ENCODE measurements at regions not wholly inside any gene's neighbourhood (a gene's known extent, or its start where the extent isn't known, plus 50 kb on each side); places are given as distances from the start of the nearest gene placed in this dataset.

GRCh38 chr5:15170173-15170572 is 298.6 kb upstream of the ANKH start:
- Histone ChIP-seq H3K4me3 (ENCODE audit: control insufficient read depth in 2 of 3, extremely low read depth in 1 of 3, insufficient read depth in 2 of 3, low read depth in 1 of 3, low read length in 3 of 3) (no peak overlapping the region), H4K20me1 (ENCODE audit: control insufficient read depth, extremely low read depth, insufficient read depth, low read length) (no peaks in the 10 kb centered on the region), H3K9ac (ENCODE audit: control insufficient read depth, extremely low read depth, insufficient read depth, low read length) (no peak overlapping the region), H3K27me3 (ENCODE audit: control insufficient read depth, extremely low read depth, insufficient read depth, low read length) (no peaks in the 10 kb centered on the region), H3K9me3 (ENCODE audit: control insufficient read depth, low read depth, low read length) (no peaks in the 10 kb centered on the region), H3K4me1 (ENCODE audit: control insufficient read depth, extremely low read depth, insufficient read depth, low read length) (no peaks in the 10 kb centered on the region), H3K79me2 (ENCODE audit: control insufficient read depth, insufficient read depth, low read length) (no peaks in the 10 kb centered on the region), H3K36me3 (ENCODE audit: control insufficient read depth in 2 of 2, extremely low read depth in 1 of 2, insufficient read depth in 2 of 2, low read length in 2 of 2) (no peaks in the 10 kb centered on the region), H3K9me1 (ENCODE audit: control insufficient read depth, extremely low read depth, insufficient read depth, low read length) (no peaks in the 10 kb centered on the region), H2AFZ (ENCODE audit: control insufficient read depth, low read length) (no peak overlapping the region), H3K27ac (ENCODE audit: control insufficient read depth, insufficient read depth, low read length) (no peak overlapping the region), H3K4me2 (ENCODE audit: control insufficient read depth, extremely low read depth, insufficient read depth, low read depth, low read length) (no peak overlapping the region)
- no peak for TF ChIP-seq CTCF (optimal IDR thresholded peaks at IDR 0.05 in 1 of 3, IDR thresholded peaks at IDR 0.05 in 1 of 3, conservative IDR thresholded peaks at IDR 0.05 in 1 of 3; ENCODE audit: extremely low read depth in 1 of 3, insufficient read depth in 2 of 3, low read length in 3 of 3)
- TF ChIP-seq EZH2 (IDR thresholded peaks at IDR 0.05; ENCODE audit: low read length), result no peak
- dilution Hi-C loops (cut with MboI; ENCODE audit: extremely low pct_ligation_motif_present, low sequenced_read_pairs), result no loop called here
- DNase-seq (ENCODE audit: low read depth, low spot score) (no peak), FAIRE-seq (no peak)

GRCh38 chr5:15168358-15168757 is 296.8 kb upstream of the ANKH start:
- DNase-seq (ENCODE audit: low read depth, low spot score), result no peak
- FAIRE-seq, result no peak
- Histone ChIP-seq H4K20me1 (ENCODE audit: control insufficient read depth, extremely low read depth, insufficient read depth, low read length) (no peaks in the 10 kb centered on the region), H2AFZ (ENCODE audit: control insufficient read depth, low read length) (no peak overlapping the region), H3K4me1 (ENCODE audit: control insufficient read depth, extremely low read depth, insufficient read depth, low read length) (no peaks in the 10 kb centered on the region), H3K79me2 (ENCODE audit: control insufficient read depth, insufficient read depth, low read length) (no peaks in the 10 kb centered on the region), H3K9ac (ENCODE audit: control insufficient read depth, extremely low read depth, insufficient read depth, low read length) (no peak overlapping the region), H3K27ac (ENCODE audit: control insufficient read depth, insufficient read depth, low read length) (no peak overlapping the region), H3K9me1 (ENCODE audit: control insufficient read depth, extremely low read depth, insufficient read depth, low read length) (no peaks in the 10 kb centered on the region), H3K36me3 (ENCODE audit: control insufficient read depth in 2 of 2, extremely low read depth in 1 of 2, insufficient read depth in 2 of 2, low read length in 2 of 2) (no peaks in the 10 kb centered on the region), H3K9me3 (ENCODE audit: control insufficient read depth, low read depth, low read length) (no peaks in the 10 kb centered on the region), H3K4me2 (ENCODE audit: control insufficient read depth, extremely low read depth, insufficient read depth, low read depth, low read length) (no peak overlapping the region), H3K27me3 (ENCODE audit: control insufficient read depth, extremely low read depth, insufficient read depth, low read length) (no peaks in the 10 kb centered on the region), H3K4me3 (ENCODE audit: control insufficient read depth in 2 of 3, extremely low read depth in 1 of 3, insufficient read depth in 2 of 3, low read depth in 1 of 3, low read length in 3 of 3) (no peak overlapping the region)
- dilution Hi-C loops (cut with MboI; ENCODE audit: extremely low pct_ligation_motif_present, low sequenced_read_pairs), result no loop called here
- TF ChIP-seq EZH2 (IDR thresholded peaks at IDR 0.05; ENCODE audit: low read length) (no peak), CTCF (optimal IDR thresholded peaks at IDR 0.05 in 1 of 3, IDR thresholded peaks at IDR 0.05 in 1 of 3, conservative IDR thresholded peaks at IDR 0.05 in 1 of 3; ENCODE audit: extremely low read depth in 1 of 3, insufficient read depth in 2 of 3, low read length in 3 of 3) (no peak)
